ENCODE measurements at regions not wholly inside any gene's neighbourhood (a gene's known extent, or its start where the extent isn't known, plus 50 kb on each side); places are given as distances from the start of the nearest gene placed in this dataset.

DNA sequence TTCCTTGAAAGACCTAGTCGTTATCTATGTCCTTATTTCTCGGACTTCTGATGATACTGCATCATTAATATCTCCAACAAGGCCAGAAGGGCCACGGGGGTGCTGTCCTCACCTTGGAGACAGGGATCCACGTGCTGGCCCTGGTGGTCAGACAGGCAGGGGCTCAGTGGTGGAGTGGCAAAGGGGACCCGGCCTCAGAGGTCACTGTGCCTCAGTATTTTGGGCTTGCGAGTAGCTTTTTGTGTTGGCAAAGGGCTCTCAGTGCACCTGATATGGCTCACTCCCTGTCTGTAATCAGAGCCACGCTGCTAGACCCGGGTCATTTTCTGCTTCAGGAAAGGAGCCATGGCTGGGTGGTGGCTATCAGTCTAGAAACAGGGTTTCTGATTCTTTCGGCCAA lies 135.1 kb downstream of the GADD45G start:
- no peak for DNase-seq
- Mint-ChIP-seq H3K4me1 (peaks cover 44% of the 10 kb centered on the region), H3K27ac (no peak overlapping the region), H3K4me3 (no peak overlapping the region), H3K27me3 (ENCODE audit: low read depth in 3 of 3) (peaks cover 0 to 6% (median 0%) of the 10 kb centered on the region in 3 donors), H3K9me3 (peaks cover 0 to 10% (median 6%) of the 10 kb centered on the region in 7 donors), H3K36me3 (no peaks in the 10 kb centered on the region)
- Histone ChIP-seq H3K27me3 (ENCODE audit: control insufficient read depth in 2 of 2, insufficient read depth in 2 of 2, low read length in 2 of 2) (no peaks in the 10 kb centered on the region), H3K4me3 (replicated peaks in 1 of 3; ENCODE audit: low read depth in 2 of 3, low read length in 3 of 3) (no peak overlapping the region), H3K9me3 (replicated peaks in 1 of 2; ENCODE audit: control insufficient read depth in 1 of 2, insufficient read depth in 1 of 2, low read length in 2 of 2) (peaks cover 5 to 8% of the 10 kb centered on the region in 2 donors), H4K20me1 (ENCODE audit: insufficient read depth, low read length) (no peaks in the 10 kb centered on the region), H2AFZ (ENCODE audit: insufficient read depth, low read depth, low read length, poor library complexity, severe bottlenecking) (no peak overlapping the region), H3K9ac (ENCODE audit: insufficient read depth, low read length, poor library complexity, severe bottlenecking) (no peak overlapping the region), H3K27ac (ENCODE audit: low read depth in 1 of 2, low read length in 2 of 2) (no peak overlapping the region), H3K36me3 (replicated peaks in 1 of 2; ENCODE audit: control insufficient read depth in 1 of 2, insufficient read depth in 2 of 2, low read length in 2 of 2) (no peaks in the 10 kb centered on the region), H3K4me2 (replicated peaks; ENCODE audit: extremely low read depth, low read length, poor library complexity, severe bottlenecking) (no peak overlapping the region), H3K79me2 (ENCODE audit: insufficient read depth, low read length) (no peaks in the 10 kb centered on the region), H3K4me1 (ENCODE audit: control insufficient read depth in 1 of 2, insufficient read depth in 2 of 2, low read length in 2 of 2) (peaks cover 23 to 37% of the 10 kb centered on the region in 2 donors)
- intact Hi-C loops (cut with micrococcal nuclease) = no loop called here
- TF ChIP-seq, protein P1, sequence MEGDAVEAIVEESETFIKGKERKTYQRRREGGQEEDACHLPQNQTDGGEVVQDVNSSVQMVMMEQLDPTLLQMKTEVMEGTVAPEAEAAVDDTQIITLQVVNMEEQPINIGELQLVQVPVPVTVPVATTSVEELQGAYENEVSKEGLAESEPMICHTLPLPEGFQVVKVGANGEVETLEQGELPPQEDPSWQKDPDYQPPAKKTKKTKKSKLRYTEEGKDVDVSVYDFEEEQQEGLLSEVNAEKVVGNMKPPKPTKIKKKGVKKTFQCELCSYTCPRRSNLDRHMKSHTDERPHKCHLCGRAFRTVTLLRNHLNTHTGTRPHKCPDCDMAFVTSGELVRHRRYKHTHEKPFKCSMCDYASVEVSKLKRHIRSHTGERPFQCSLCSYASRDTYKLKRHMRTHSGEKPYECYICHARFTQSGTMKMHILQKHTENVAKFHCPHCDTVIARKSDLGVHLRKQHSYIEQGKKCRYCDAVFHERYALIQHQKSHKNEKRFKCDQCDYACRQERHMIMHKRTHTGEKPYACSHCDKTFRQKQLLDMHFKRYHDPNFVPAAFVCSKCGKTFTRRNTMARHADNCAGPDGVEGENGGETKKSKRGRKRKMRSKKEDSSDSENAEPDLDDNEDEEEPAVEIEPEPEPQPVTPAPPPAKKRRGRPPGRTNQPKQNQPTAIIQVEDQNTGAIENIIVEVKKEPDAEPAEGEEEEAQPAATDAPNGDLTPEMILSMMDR (IDR thresholded peaks at IDR 0.05) = no peak
- WGBS (ENCODE audit: insufficient coverage) = 92% methylated on average over 6 of the region's 9 CpGs

DNA sequence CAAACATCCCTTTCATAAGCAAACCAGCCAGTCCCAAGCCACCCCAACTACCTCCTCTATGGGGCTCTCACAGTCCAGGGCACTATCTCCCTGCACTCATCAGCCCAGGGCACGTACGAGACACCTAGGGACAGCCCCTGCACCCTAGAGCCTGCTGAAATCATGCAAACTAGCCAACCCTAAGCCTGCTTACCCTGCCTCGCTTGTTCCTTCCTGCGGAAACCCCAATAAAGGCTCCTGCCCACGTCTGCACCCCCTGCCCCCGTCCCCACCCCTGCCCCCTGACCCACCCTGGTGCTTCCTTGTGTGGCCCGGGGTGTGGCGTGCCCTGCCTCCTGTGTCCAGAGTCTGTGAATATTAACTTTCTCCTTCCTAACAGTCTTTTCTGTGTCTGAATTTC lies 135.9 kb downstream of the GADD45G start:
- H3K27me3 ChIP-seq (ENCODE audit: control insufficient read depth in 2 of 2, insufficient read depth in 2 of 2, low read length in 2 of 2) = no peaks in the 10 kb centered on the region
- H3K9ac ChIP-seq (ENCODE audit: insufficient read depth, low read length, poor library complexity, severe bottlenecking) = no peak overlapping the region
- TF ChIP-seq, protein P1 (IDR thresholded peaks at IDR 0.05) = no peak
- H3K27ac ChIP-seq (ENCODE audit: low read depth in 1 of 2, low read length in 2 of 2) = no peak overlapping the region
- no peaks in the 10 kb centered on the region for H3K36me3 ChIP-seq (replicated peaks in 1 of 2; ENCODE audit: control insufficient read depth in 1 of 2, insufficient read depth in 2 of 2, low read length in 2 of 2)
- DNase-seq = no peak
- Mint-ChIP-seq H3K27me3 (ENCODE audit: low read depth in 3 of 3) (peaks cover 0 to 6% (median 0%) of the 10 kb centered on the region in 3 donors), H3K4me1 (peaks cover 35% of the 10 kb centered on the region), H3K27ac (no peak overlapping the region), H3K36me3 (no peaks in the 10 kb centered on the region), H3K4me3 (peak overlapping the region; percentile 7 to 40), H3K9me3 (peaks cover 4 to 12% (median 8%) of the 10 kb centered on the region in 7 donors)
- H4K20me1 ChIP-seq (ENCODE audit: insufficient read depth, low read length) = no peaks in the 10 kb centered on the region
- H2AFZ ChIP-seq (ENCODE audit: insufficient read depth, low read depth, low read length, poor library complexity, severe bottlenecking) = no peak overlapping the region
- peaks cover 6 to 13% of the 10 kb centered on the region in 2 donors for H3K9me3 ChIP-seq (replicated peaks in 1 of 2; ENCODE audit: control insufficient read depth in 1 of 2, insufficient read depth in 1 of 2, low read length in 2 of 2)
- peaks cover 15 to 30% of the 10 kb centered on the region in 2 donors for H3K4me1 ChIP-seq (ENCODE audit: control insufficient read depth in 1 of 2, insufficient read depth in 2 of 2, low read length in 2 of 2)
- no peaks in the 10 kb centered on the region for H3K79me2 ChIP-seq (ENCODE audit: insufficient read depth, low read length)
- no peak overlapping the region for H3K4me2 ChIP-seq (replicated peaks; ENCODE audit: extremely low read depth, low read length, poor library complexity, severe bottlenecking)
- no peak overlapping the region for H3K4me3 ChIP-seq (replicated peaks in 1 of 3; ENCODE audit: low read depth in 2 of 3, low read length in 3 of 3)
- 58% methylated on average over 4 of the region's 8 CpGs for WGBS (ENCODE audit: insufficient coverage)
- intact Hi-C loops (cut with micrococcal nuclease) = no loop called here
